ENCODE measurements at regions not wholly inside any gene's neighbourhood (a gene's known extent, or its start where the extent isn't known, plus 50 kb on each side); places are given as distances from the start of the nearest gene placed in this dataset.

DNA sequence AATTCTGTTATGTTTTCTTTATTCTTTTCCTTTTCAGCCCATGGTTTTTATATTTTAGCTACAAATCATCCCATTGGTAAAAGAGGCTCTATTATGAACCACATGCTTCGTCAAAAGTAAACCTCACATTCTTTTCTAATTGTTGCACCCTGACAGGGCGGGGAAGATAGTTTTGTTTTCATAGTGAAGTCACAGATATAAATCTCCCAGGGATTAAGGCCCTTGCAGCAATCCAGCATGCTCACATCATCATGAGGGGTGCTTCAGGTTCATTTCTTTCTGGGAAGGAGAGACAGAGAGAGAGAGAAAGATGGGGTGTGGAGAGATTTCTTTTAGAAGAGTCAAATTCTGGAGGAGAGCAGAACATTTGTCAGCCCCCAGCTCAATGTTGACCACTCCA lies 124.5 kb upstream of the CDC42EP3 start:
- POLR2A ChIA-PET, result no interaction called here

GRCh38 chr2:37796481-37796880 lies 125.0 kb upstream of the CDC42EP3 start:
- ChIA-PET POLR2A (no interaction called here), CTCF (interaction anchor here (1.1 to 1.6 kb wide), 2 partner anchors 11 to 13 kb away, joined by 3 to 4 read pairs; no protein-coding TSS in a partner anchor)
- TF ChIP-seq CTCF (IDR thresholded peaks at IDR 0.05; ENCODE audit: control extremely low read depth, extremely low read depth, low read depth, missing control alignments), result no peak
- no peak for DNase-seq (ENCODE audit: extremely low spot score)

More for the DNA sequence above, 124.5 kb upstream of the CDC42EP3 start:
- no peak for DNase-seq (ENCODE audit: extremely low spot score)
- TF ChIP-seq CTCF (IDR thresholded peaks at IDR 0.05; ENCODE audit: control extremely low read depth, extremely low read depth, low read depth, missing control alignments), result no peak
- CTCF ChIA-PET, result interaction anchor here (1.1 kb wide), 1 partner anchor 28 kb away, joined by 3 read pairs; no protein-coding TSS in a partner anchor

DNA sequence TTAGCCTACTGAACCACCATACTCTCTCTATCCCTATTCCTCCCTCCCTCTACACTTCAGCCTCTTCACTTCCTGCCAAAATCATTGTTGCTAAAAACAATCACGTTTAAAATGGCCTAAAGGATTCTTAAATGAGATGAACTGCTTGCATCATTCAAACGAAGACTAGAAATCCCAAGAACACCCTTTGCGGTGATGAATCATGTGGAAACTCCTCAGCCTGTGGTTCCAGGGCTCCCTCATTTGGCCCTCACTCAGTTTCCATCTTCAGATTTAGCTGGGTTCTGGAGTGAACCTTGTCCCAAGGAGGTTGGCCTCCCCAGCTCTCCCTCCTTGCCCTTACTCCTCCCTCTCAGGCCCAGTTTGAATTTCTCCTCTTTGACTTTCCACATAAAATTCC lies 125.6 kb upstream of the CDC42EP3 start:
- DNase-seq (ENCODE audit: extremely low spot score), result no peak
- no peak for TF ChIP-seq CTCF (IDR thresholded peaks at IDR 0.05; ENCODE audit: control extremely low read depth, extremely low read depth, low read depth, missing control alignments)
- POLR2A ChIA-PET, result no interaction called here
- CTCF ChIA-PET, result interaction anchor here (1.1 to 1.7 kb wide), 5 partner anchors 12 to 382 kb away, joined by 3 to 4 read pairs (median 3); no protein-coding TSS in a partner anchor

DNA sequence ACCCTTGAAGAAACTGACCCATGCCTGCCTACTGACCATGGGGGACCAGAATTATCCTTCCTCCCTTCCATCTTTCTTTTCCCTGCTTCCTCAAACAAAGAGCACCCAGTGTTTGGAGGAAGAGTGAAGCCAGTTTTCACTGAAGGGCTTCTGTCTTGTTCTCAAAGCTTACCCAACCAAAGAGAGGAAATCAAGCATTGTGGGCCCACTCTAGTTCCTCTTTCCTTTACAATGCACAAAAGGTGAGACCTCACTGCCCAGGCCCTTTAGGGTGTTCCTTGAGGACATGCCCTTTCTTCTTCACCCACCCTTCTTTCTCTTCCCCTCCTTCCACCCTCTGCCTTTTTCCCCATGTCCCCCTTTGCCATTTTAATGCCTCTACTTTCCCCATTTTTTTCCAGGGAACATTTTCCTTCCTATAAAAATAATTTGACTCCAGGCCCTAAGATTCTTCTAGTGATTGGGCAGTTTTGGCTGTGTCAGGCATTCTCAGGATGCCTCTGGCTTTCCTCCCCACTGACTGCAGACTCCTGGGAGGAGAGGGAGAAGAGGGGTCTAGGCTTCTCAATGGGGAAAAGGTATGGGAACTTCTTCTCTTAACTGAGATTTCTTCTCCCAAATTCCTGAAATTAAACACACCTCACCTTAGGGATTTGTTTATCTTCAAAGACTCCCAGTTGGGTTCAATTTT lies 126.6 kb upstream of the RMDN2 start:
- ChIA-PET POLR2A (no interaction called here), CTCF (interaction anchor here (1.1 to 1.7 kb wide), 7 partner anchors 13 to 384 kb away, joined by 3 to 4 read pairs (median 3); no protein-coding TSS in a partner anchor)
- TF ChIP-seq CTCF (IDR thresholded peaks at IDR 0.05; ENCODE audit: control extremely low read depth, extremely low read depth, low read depth, missing control alignments), result no peak
- DNase-seq (ENCODE audit: extremely low spot score), result peak; percentile 33

GRCh38 chr2:37800176-37800858 lies 124.8 kb upstream of the RMDN2 start:
- ChIA-PET POLR2A (no interaction called here), CTCF (interaction anchor here (1.0 kb wide), 1 partner anchor 12 kb away, joined by 3 read pairs; no protein-coding TSS in a partner anchor)
- DNase-seq (ENCODE audit: extremely low spot score), result no peak

More at GRCh38 chr2:37800176-37800858, 124.8 kb upstream of the RMDN2 start:
- TF ChIP-seq CTCF (IDR thresholded peaks at IDR 0.05; ENCODE audit: control extremely low read depth, extremely low read depth, low read depth, missing control alignments), result no peak
